ENCODE measurements at regions not wholly inside any gene's neighbourhood (a gene's known extent, or its start where the extent isn't known, plus 50 kb on each side); places are given as distances from the start of the nearest gene placed in this dataset.
A peak's percentile ranks its signal among the peaks of the same experiment; 100 is the strongest.

- no peak for TF ChIP-seq CTCF (conservative IDR thresholded peaks at IDR 0.05; ENCODE audit: low read length)
- TF ChIP-seq EZH2phosphoT487 (IDR thresholded peaks at IDR 0.05; ENCODE audit: borderline replicate concordance, low read depth, low read length), result no peak
- Histone ChIP-seq H3K27ac (ENCODE audit: low read depth, low read length, poor library complexity, severe bottlenecking) (no peak overlapping the region), H3K9me2 (ENCODE audit: insufficient read depth, low read length) (no peaks in the 10 kb centered on the region), H2AFZ (ENCODE audit: low read length) (no peak overlapping the region), H3K36me3 (ENCODE audit: insufficient read depth, low read length) (no peaks in the 10 kb centered on the region), H3K9me3 (ENCODE audit: low read length) (peaks cover 28% of the 10 kb centered on the region), H3K4me2 (ENCODE audit: low read length) (no peak overlapping the region), H3K4me3 (ENCODE audit: low read depth, low read length, poor library complexity, severe bottlenecking) (no peak overlapping the region), H3K4me1 (ENCODE audit: insufficient read depth, low read length, poor library complexity, severe bottlenecking) (no peaks in the 10 kb centered on the region), H4K20me1 (ENCODE audit: insufficient read depth, low read length) (no peaks in the 10 kb centered on the region), H3K79me2 (ENCODE audit: insufficient read depth, low read depth, low read length) (no peaks in the 10 kb centered on the region)
- ChIA-PET POLR2A (no interaction called here), CTCF (ENCODE audit: unreplicated experiment) (no interaction called here)
- DNase-seq (ENCODE audit: low spot score), result no peak
- intact Hi-C loops (cut with micrococcal nuclease; ENCODE audit: unreplicated experiment), result no loop called here
- BruUV-seq (replicated peaks), result no TSS peak
These were observed 2104.2 kb downstream of the PCDH7 start for GRCh38 chr4:32824336-32824735.

GRCh38 chr4:32826169-32826568, 2106.0 kb downstream of the PCDH7 start:
- H3K9me2 ChIP-seq (ENCODE audit: insufficient read depth, low read length), result no peaks in the 10 kb centered on the region
- POLR2A ChIA-PET, result interaction anchor here (1.2 kb wide), 1 partner anchor 35 kb away, joined by 5 read pairs; no protein-coding TSS in a partner anchor
- H3K4me2 ChIP-seq (ENCODE audit: low read length), result no peak overlapping the region
- CTCF ChIA-PET (ENCODE audit: unreplicated experiment), result no interaction called here
- H3K4me1 ChIP-seq (ENCODE audit: insufficient read depth, low read length, poor library complexity, severe bottlenecking), result no peaks in the 10 kb centered on the region
- no peak overlapping the region for H2AFZ ChIP-seq (ENCODE audit: low read length)
- intact Hi-C loops (cut with micrococcal nuclease; ENCODE audit: unreplicated experiment), result no loop called here
- H3K4me3 ChIP-seq (ENCODE audit: low read depth, low read length, poor library complexity, severe bottlenecking), result no peak overlapping the region
- H3K79me2 ChIP-seq (ENCODE audit: insufficient read depth, low read depth, low read length), result no peaks in the 10 kb centered on the region
- no TSS peak for BruUV-seq (replicated peaks)
- H3K27ac ChIP-seq (ENCODE audit: low read depth, low read length, poor library complexity, severe bottlenecking), result no peak overlapping the region
- peaks cover 28% of the 10 kb centered on the region for H3K9me3 ChIP-seq (ENCODE audit: low read length)
- TF ChIP-seq CTCF (conservative IDR thresholded peaks at IDR 0.05; ENCODE audit: low read length), result no peak
- no peak for TF ChIP-seq EZH2phosphoT487 (IDR thresholded peaks at IDR 0.05; ENCODE audit: borderline replicate concordance, low read depth, low read length)
- H3K36me3 ChIP-seq (ENCODE audit: insufficient read depth, low read length), result no peaks in the 10 kb centered on the region
- DNase-seq (ENCODE audit: low spot score), result peak; percentile 39
- H4K20me1 ChIP-seq (ENCODE audit: insufficient read depth, low read length), result no peaks in the 10 kb centered on the region

- H3K36me3 ChIP-seq (ENCODE audit: insufficient read depth, low read length), result no peaks in the 10 kb centered on the region
- ChIA-PET CTCF (ENCODE audit: unreplicated experiment) (no interaction called here), POLR2A (interaction anchor here (1.0 kb wide), 1 partner anchor 8 kb away, joined by 3 read pairs; no protein-coding TSS in a partner anchor)
- no peak for DNase-seq (ENCODE audit: low spot score)
- no TSS peak for BruUV-seq (replicated peaks)
- no peaks in the 10 kb centered on the region for H3K79me2 ChIP-seq (ENCODE audit: insufficient read depth, low read depth, low read length)
- peaks cover 21% of the 10 kb centered on the region; the same call in 1 of the 2 replicates for H3K9me3 ChIP-seq (ENCODE audit: low read length)
- no peak overlapping the region for H3K4me2 ChIP-seq (ENCODE audit: low read length)
- H4K20me1 ChIP-seq (ENCODE audit: insufficient read depth, low read length), result no peaks in the 10 kb centered on the region
- H3K9me2 ChIP-seq (ENCODE audit: insufficient read depth, low read length), result no peaks in the 10 kb centered on the region
- H3K27ac ChIP-seq (ENCODE audit: low read depth, low read length, poor library complexity, severe bottlenecking), result no peak overlapping the region
- TF ChIP-seq CTCF (conservative IDR thresholded peaks at IDR 0.05; ENCODE audit: low read length), result no peak
- no peak for TF ChIP-seq EZH2phosphoT487 (IDR thresholded peaks at IDR 0.05; ENCODE audit: borderline replicate concordance, low read depth, low read length)
- no peak overlapping the region for H3K4me3 ChIP-seq (ENCODE audit: low read depth, low read length, poor library complexity, severe bottlenecking)
- no peaks in the 10 kb centered on the region for H3K4me1 ChIP-seq (ENCODE audit: insufficient read depth, low read length, poor library complexity, severe bottlenecking)
- H2AFZ ChIP-seq (ENCODE audit: low read length), result no peak overlapping the region
- intact Hi-C loops (cut with micrococcal nuclease; ENCODE audit: unreplicated experiment), result no loop called here
These were observed 2110.0 kb downstream of the PCDH7 start for GRCh38 chr4:32830160-32830559.
